ENCODE measurements at regions not wholly inside any gene's neighbourhood (a gene's known extent, or its start where the extent isn't known, plus 50 kb on each side); places are given as distances from the start of the nearest gene placed in this dataset.

GRCh38 chr18:11322006-11322405 lies 172.6 kb upstream of the PIEZO2 start:
- DNase-seq (ENCODE audit: low spot score): no peak

DNA sequence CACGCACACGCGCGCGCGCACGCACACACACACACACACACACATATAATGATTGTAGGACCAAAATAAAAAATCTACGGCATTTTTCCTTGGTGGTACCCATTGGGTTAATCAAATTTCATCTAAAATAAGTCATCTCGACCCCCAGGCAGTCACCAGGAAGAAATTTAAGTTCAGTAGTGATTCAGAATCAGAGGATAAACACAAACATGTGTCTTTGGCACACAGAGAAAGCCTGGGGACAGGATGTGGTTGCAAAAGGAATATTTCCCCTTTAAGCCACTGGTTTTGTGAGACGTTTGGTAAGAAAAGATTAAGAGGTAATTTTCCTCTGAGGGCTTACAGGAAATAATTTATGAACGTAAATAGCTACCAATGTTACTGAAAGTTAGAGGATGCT lies 171.6 kb upstream of the PIEZO2 start:
- no peak for DNase-seq (ENCODE audit: low spot score)

- DNase-seq (ENCODE audit: low spot score): no peak
Observed at GRCh38 chr18:11316546-11316945, 167.2 kb upstream of the PIEZO2 start.

GRCh38 chr18:11310476-11311086 lies 161.2 kb upstream of the PIEZO2 start:
- DNase-seq (ENCODE audit: low spot score): peak; percentile 10

DNA sequence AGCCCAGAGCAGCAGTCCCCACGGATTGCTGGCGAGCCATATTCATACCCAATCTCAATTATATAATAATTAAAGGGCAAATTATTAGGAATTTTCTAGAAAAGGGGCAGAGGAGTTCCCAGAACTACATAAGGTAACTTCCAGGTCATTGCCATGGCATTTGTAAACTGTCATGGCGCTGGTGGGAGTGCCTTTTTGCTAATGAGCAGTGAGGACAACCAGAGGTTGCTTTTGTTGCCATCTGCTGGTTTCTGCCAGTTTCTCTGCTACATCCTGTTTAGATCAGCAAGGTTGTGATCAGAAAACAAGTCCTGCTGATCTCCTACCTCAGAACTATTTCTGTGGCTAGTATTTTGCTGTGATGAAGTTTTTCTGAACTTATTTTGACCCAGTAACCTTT lies 159.8 kb upstream of the PIEZO2 start:
- DNase-seq (ENCODE audit: low spot score): no peak

- no peak for DNase-seq (ENCODE audit: low spot score)
Observed at GRCh38 chr18:11308499-11308898, 159.1 kb upstream of the PIEZO2 start.

DNA sequence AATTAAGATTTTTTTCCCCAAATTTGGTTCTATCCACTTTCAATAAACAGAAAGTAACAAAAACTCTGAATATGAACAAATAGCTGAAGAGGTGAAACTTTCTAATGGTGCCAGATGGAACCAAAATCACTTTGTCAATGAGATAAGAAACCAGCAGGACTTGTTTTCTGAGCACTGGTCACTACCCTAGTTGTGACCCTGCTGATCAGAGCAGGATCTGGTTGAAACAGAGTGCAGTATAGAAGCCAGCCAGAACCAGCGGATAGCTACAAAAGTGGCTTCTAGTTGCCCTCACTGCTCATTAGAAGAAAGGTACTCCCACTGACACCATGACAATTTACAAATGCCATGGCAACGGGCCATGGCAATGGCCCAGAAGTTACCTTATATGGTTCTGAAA lies 158.3 kb upstream of the PIEZO2 start:
- no peak for DNase-seq (ENCODE audit: low spot score)

DNA sequence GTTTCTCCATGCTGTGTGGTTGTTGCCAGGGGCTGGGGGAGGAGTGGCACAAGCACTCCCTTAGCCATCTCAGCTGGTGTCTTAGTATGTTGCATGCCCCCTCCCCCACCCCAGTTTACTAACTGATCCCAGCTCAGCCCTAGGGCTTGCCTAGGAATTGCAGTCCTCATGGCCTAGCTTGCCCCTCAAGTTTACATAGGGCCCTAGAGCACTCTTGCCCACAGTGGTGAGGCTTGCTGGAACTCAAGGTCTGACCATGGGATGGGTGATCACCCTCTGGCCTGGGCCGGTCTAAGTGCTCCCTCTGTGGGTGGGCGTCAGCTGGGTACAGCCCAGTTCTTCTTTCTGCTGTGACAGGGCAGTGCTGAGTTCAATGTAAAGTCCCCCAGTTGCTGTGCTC lies 156.1 kb upstream of the PIEZO2 start:
- DNase-seq (ENCODE audit: low spot score): no peak

GRCh38 chr18:11304928-11305327 lies 155.6 kb upstream of the PIEZO2 start:
- no peak for DNase-seq (ENCODE audit: low spot score)

GRCh38 chr18:11296946-11297345 lies 147.6 kb upstream of the PIEZO2 start:
- DNase-seq (ENCODE audit: low spot score): no peak

DNA sequence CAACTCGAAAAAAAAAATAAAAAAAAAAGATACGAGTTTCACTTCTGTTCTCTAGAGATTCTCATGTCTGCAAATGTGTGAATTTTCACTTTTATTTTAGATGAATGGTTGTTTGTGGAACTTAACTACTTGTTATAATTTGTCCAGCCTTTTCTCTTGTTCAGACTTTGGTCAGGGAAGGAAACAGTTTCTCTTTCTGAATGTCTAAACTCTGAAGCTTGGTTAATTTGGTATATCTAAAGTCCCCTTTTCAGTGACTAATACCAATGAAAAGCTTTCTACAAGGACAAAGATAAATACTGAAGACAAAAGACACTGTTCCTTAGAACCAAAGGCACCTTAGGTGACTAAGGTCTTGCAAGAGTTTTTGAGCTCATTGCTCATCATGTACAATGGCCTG lies 144.4 kb upstream of the PIEZO2 start:
- no peak for DNase-seq (ENCODE audit: low spot score)

DNA sequence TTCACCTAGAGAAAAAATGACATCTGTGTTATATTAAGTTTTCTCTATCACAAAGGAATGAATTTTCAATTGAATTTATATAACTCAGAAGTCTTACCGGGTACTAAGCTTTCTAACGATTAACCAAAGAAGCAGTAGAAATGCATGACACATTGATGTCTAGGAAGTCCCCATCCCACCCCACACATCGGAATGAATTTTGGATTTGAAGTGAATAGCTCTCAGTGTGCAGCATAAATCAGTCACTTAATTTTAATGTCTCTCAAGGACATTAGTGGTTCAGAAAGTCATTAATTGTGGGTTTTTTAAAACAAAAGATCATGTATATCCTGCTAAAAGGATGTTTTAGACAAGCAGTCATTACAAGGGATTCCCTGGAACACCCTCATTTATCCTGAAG lies 141.4 kb upstream of the PIEZO2 start:
- DNase-seq (ENCODE audit: low spot score): no peak

- no peak for DNase-seq (ENCODE audit: low spot score)
Observed at GRCh38 chr18:11289248-11289647, 139.9 kb upstream of the PIEZO2 start.

DNA sequence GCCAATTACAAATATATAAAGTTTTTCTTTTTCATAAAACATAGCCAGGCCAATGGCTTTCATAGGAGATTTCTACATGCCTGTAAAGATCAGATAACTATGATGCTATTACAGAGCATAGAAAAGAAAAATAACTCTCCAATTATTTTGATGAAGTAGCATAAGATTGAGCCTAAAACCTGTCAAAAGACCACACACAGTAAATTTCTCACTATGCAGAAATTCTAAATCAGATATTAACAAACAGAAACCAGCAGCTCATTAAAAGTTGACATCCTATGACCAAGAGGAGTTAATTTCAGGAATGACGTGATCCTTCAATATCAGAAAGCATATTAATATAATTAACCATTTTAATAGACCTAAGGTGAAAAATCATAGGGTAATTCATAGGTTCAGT lies 139.0 kb upstream of the PIEZO2 start:
- no peak for DNase-seq (ENCODE audit: low spot score)

- DNase-seq (ENCODE audit: low spot score): no peak
Observed at GRCh38 chr18:11286431-11286830, 137.1 kb upstream of the PIEZO2 start.

- DNase-seq (ENCODE audit: low spot score): no peak
Observed at GRCh38 chr18:11284811-11285210, 135.4 kb upstream of the PIEZO2 start.

DNA sequence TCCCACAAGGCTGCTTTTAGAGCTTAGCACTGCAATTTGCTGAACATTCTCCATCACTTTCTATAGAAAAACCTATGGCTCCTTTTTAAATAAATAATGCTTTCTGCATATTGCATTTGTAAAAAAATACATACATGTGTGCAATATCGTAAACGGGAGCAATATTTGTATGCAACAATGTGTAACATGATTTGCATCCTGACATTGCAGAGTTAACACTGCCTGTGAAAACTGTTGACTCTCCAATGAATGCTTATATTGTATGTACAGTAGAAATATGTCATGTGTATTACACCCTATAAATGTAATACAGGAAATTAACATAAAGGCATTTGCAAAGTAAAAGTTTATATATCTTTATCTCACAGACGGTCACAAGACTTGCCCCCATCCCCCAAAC lies 135.0 kb upstream of the PIEZO2 start:
- no peak for DNase-seq (ENCODE audit: low spot score)

- no peak for DNase-seq (ENCODE audit: low spot score)
Observed at GRCh38 chr18:11283479-11284161, 134.3 kb upstream of the PIEZO2 start.

GRCh38 chr18:11279461-11279860 lies 130.1 kb upstream of the PIEZO2 start:
- no peak for DNase-seq (ENCODE audit: low spot score)

DNA sequence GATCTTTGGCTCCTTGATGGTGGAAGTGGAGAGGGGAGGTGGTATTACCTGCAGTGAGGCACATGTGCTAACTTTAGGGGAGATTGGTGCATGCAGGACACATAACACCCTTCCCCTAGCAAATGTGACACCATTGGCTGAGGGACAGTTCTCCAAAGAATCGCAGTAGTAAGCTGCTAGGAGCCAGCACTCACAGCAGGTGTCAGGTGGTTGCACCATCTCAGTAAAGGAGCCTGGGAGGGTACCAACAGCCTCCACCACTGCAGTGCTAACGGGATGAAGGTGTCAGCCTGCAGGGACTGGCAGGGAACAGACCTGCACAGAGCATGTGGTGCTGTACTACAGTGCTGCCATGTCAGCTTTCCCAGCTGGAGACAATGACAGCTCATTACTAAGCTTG lies 127.3 kb upstream of the PIEZO2 start:
- DNase-seq (ENCODE audit: low spot score): no peak

- DNase-seq (ENCODE audit: low spot score): no peak
Observed at GRCh38 chr18:11274144-11274794, 124.9 kb upstream of the PIEZO2 start.

DNA sequence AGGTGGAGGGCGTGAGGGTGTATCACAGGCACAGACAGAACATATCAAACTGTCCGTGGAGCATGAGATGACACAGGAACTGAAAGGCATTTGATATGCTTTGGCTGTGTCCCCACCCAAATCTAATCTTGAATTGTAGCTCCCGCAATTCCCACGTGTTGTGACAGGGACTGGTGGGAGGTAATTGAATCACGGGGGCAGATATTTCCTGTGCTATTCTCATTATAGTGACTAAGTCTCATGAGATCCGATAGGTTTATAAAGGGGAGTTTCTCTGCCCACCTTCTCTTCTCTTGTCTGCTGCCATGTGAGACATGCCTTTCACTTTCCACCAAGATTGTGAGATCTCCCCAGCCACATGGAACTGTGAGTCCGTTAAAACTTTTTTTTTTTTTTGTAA lies 123.1 kb upstream of the PIEZO2 start:
- DNase-seq (ENCODE audit: low spot score): no peak

GRCh38 chr18:11271954-11272353 lies 122.6 kb upstream of the PIEZO2 start:
- no peak for DNase-seq (ENCODE audit: low spot score)
